Upper lobe of right lung (tissue), 1 donor: ENCODE measurements at regions not wholly inside any gene's neighbourhood (a gene's known extent, or its start where the extent isn't known, plus 50 kb on each side); places are given as distances from the start of the nearest gene placed in this dataset.
A peak's percentile ranks its signal among the peaks of the same experiment; 100 is the strongest.

Source experiments
- ATAC-seq: fragments of 200-7000 bp; cut with Tn5 transposase; one replicate; pipeline ENCODE4 v1.9.1; 2020; ENCODE audit warnings: mild to moderate bottlenecking, moderate library complexity
- DNase-seq: peaks from one replicate; pipeline ENCODE4 v3.0.0-alpha.2; 2020
- H3K27ac ChIP-seq: fragments of 200-600 bp; one replicate; pipeline ENCODE4 v1.8.0; 2022
- H3K27me3 ChIP-seq: fragments of 200-600 bp; one replicate; pipeline ENCODE4 v1.8.0; 2022; ENCODE audit warnings: mild to moderate bottlenecking
- H3K36me3 ChIP-seq: fragments of 200-600 bp; one replicate; pipeline ENCODE4 v1.8.0; 2022
- H3K4me1 ChIP-seq: fragments of 200-600 bp; one replicate; pipeline ENCODE4 v1.8.0; 2022
- H3K4me3 ChIP-seq: fragments of 200-600 bp; one replicate; pipeline ENCODE4 v1.8.0; 2022; ENCODE audit warnings: mild to moderate bottlenecking
- H3K9me3 ChIP-seq: fragments of 200-600 bp; one replicate; pipeline ENCODE4 v1.8.0; 2022
- CTCF ChIP-seq: fragments of 200-600 bp; IDR thresholded peaks from one replicate; pipeline ENCODE4 v1.8.0; 2022; ENCODE audit warnings: antibody characterized with exemption
- intact Hi-C: fragments of 100-400 bp; cut with DNase I; formaldehyde crosslinking; loops from one replicate; pipeline ENCODE4 v1.11.0; 2022
- donor health status: DM: no; HTN: yes; CAD: no; lungs with severe emphysema.

GRCh38 chr1:30359539-30360220, 363.7 kb downstream of the MATN1 start:
- DNase-seq = no peak
- no peak for TF ChIP-seq CTCF
- H3K4me1 ChIP-seq = no peaks in the 10 kb centered on the region
- H3K27me3 ChIP-seq = peaks cover 10% of the 10 kb centered on the region
- ATAC-seq = no peak
- H3K4me3 ChIP-seq = no peak overlapping the region
- intact Hi-C loops = no loop called here
- no peaks in the 10 kb centered on the region for H3K9me3 ChIP-seq
- H3K36me3 ChIP-seq = no peaks in the 10 kb centered on the region
- no peak overlapping the region for H3K27ac ChIP-seq

- no peaks in the 10 kb centered on the region for H3K36me3 ChIP-seq
- H3K27ac ChIP-seq = no peak overlapping the region
- no peak for TF ChIP-seq CTCF
- H3K4me1 ChIP-seq = no peaks in the 10 kb centered on the region
- no peak for ATAC-seq
- peaks cover 10% of the 10 kb centered on the region for H3K27me3 ChIP-seq
- no peak for DNase-seq
- intact Hi-C loops = no loop called here
- no peaks in the 10 kb centered on the region for H3K9me3 ChIP-seq
- H3K4me3 ChIP-seq = no peak overlapping the region
Observed at GRCh38 chr1:30358500-30358899, 364.9 kb downstream of the MATN1 start.

- Histone ChIP-seq H3K4me3 (no peak overlapping the region), H3K27me3 (peaks cover 20% of the 10 kb centered on the region), H3K9me3 (no peaks in the 10 kb centered on the region), H3K36me3 (no peaks in the 10 kb centered on the region), H3K4me1 (no peaks in the 10 kb centered on the region), H3K27ac (no peak overlapping the region)
- no peak for ATAC-seq
- intact Hi-C loops = no loop called here
- no peak for DNase-seq
- TF ChIP-seq CTCF = no peak
Observed at GRCh38 chr1:30356839-30357238, 366.5 kb downstream of the MATN1 start.

- DNase-seq (no peak), ATAC-seq (no peak)
- H3K27ac ChIP-seq = no peak overlapping the region
- no peak for TF ChIP-seq CTCF
- H3K9me3 ChIP-seq = no peaks in the 10 kb centered on the region
- intact Hi-C loops = no loop called here
- no peaks in the 10 kb centered on the region for H3K4me1 ChIP-seq
- H3K27me3 ChIP-seq = peaks cover 21% of the 10 kb centered on the region
- H3K36me3 ChIP-seq = no peaks in the 10 kb centered on the region
- no peak overlapping the region for H3K4me3 ChIP-seq
Observed at GRCh38 chr1:30354410-30354809, 369.0 kb downstream of the MATN1 start.

GRCh38 chr1:30353637-30354036, 369.7 kb downstream of the MATN1 start:
- no peaks in the 10 kb centered on the region for H3K4me1 ChIP-seq
- peak; percentile 16 for TF ChIP-seq CTCF
- intact Hi-C loops = no loop called here
- H3K27ac ChIP-seq = no peak overlapping the region
- H3K4me3 ChIP-seq = no peak overlapping the region
- H3K9me3 ChIP-seq = no peaks in the 10 kb centered on the region
- H3K36me3 ChIP-seq = no peaks in the 10 kb centered on the region
- peaks cover 26% of the 10 kb centered on the region for H3K27me3 ChIP-seq
- ATAC-seq (no peak), DNase-seq (no peak)

GRCh38 chr1:30348147-30348546, 375.2 kb downstream of the MATN1 start:
- H3K27ac ChIP-seq = no peak overlapping the region
- no peak for TF ChIP-seq CTCF
- no peaks in the 10 kb centered on the region for H3K9me3 ChIP-seq
- no peaks in the 10 kb centered on the region for H3K36me3 ChIP-seq
- no peaks in the 10 kb centered on the region for H3K4me1 ChIP-seq
- ATAC-seq (no peak), DNase-seq (no peak)
- H3K4me3 ChIP-seq = no peak overlapping the region
- H3K27me3 ChIP-seq = peaks cover 43% of the 10 kb centered on the region
- intact Hi-C loops = no loop called here
